Heart left ventricle (tissue), 13 donors: ENCODE measurements at regions not wholly inside any gene's neighbourhood (a gene's known extent, or its start where the extent isn't known, plus 50 kb on each side); places are given as distances from the start of the nearest gene placed in this dataset.

Experiments
- CTCF ChIP-seq, 12 donors: fragments of 200-600 bp; sonication (generic) in 4 of 12; IDR thresholded peaks; one replicate each; pipeline versions ENCODE4 v1.5.0 to v1.8.0; 2018 to 2022; ENCODE audit warnings: antibody characterized with exemption in 12 of 12, mild to moderate bottlenecking in 5 of 12
- POLR2A ChIP-seq, 2 donors: fragments of 450-650 bp; IDR thresholded peaks; one replicate each; pipeline ENCODE4 v1.6.1; 2017; ENCODE audit warnings: antibody characterized with exemption in 2 of 2, mild to moderate bottlenecking in 2 of 2, moderate library complexity in 2 of 2
- donor health status: ischemic (EF 13 %, LVEDD 7.1; RV severe dilation, severe dysfunction).
- donor health status: DM: no; HTN: yes; CAD: no.
- donor health status: DM: no; HTN: no; CAD: no.
- donor health status: ischemic (EF 25% LVEDD 6.9; RV normal size, moderate dysfunction).
- donor health status: ischemic (EF 25% LVEDD 5.7; RV mildly dilated, moderate dysfunction).
- donor health status: ischemic (EF 35%, LVEDD 5.7; RV mildly dilated, moderate dysfunction).
- donor health status: nonischemic (EF 11% LVEDD 7.7; RV severe dilation, severe dysfunction).
- donor health status: DM: yes; HTN: yes; CAD: no.
- donor health status: PGD.
- donor health status: ischemic (EF 29% LVEDD 5.4; RV normal size, mild dysfunction).
- donor health status: nonischemic (EF 23%, LVEDD 6.1; RV moderate dilation, normal function).

GRCh38 chr10:30724296-30724695 is 94.7 kb upstream of the LYZL2 start:
- no peak for TF ChIP-seq CTCF (IDR thresholded peaks at IDR 0.05)
- no peak for TF ChIP-seq POLR2A (IDR thresholded peaks at IDR 0.05)
